GM19372 (cell line): ENCODE measurements at regions not wholly inside any gene's neighbourhood (a gene's known extent, or its start where the extent isn't known, plus 50 kb on each side); places are given as distances from the start of the nearest gene placed in this dataset.
"Not testable (repeated sequence)": the region's sequence is repeated elsewhere in the genome, so short reads cannot be mapped to it uniquely, and the experiment has no call there.

Experiments
- ATAC-seq: cut with Tn5 transposase; IDR thresholded peaks from one replicate; pipeline ENCODE4 v1.9.1; 2021; ENCODE audit warnings: mild to moderate bottlenecking, low read depth, moderate library complexity; ENCODE audit not compliant: unreplicated experiment

- ATAC-seq = no peak
Measured at GRCh38 chr6:97778290-97779038, 495.4 kb upstream of the MMS22L start.

DNA sequence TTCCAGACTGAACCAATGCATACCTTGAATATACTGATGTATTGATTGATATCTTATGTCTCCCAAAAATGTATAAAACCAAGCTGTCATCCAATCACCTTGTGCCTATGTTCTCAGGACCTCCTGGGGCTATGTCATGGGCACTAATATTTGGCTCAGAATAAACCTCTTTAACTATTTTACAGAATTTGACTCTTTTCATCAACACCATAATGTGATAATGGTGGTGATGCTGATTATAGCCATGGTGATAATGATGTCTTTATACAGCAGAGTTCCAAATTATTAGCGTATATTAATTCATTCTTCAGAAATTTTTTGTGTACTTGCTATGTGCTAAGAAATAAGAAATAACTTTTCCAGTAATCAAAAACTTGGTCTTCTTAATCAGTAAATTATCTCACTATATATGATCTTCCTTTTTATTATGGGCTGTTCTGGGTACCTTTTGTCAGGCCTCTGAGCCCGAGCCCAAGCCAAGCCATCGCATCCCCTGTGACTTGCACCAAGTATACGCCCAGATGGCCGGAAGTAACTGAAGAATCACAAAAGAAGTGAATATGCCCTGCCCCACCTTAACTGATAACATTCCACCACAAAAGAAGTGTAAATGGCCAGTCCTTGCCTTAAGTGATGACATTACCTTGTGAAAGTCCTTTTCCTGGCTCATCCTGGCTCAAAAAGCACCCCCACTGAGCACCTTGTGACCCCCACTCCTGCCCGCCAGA, 496.2 kb upstream of the MMS22L start:
- ATAC-seq = not testable (repeated sequence)

DNA sequence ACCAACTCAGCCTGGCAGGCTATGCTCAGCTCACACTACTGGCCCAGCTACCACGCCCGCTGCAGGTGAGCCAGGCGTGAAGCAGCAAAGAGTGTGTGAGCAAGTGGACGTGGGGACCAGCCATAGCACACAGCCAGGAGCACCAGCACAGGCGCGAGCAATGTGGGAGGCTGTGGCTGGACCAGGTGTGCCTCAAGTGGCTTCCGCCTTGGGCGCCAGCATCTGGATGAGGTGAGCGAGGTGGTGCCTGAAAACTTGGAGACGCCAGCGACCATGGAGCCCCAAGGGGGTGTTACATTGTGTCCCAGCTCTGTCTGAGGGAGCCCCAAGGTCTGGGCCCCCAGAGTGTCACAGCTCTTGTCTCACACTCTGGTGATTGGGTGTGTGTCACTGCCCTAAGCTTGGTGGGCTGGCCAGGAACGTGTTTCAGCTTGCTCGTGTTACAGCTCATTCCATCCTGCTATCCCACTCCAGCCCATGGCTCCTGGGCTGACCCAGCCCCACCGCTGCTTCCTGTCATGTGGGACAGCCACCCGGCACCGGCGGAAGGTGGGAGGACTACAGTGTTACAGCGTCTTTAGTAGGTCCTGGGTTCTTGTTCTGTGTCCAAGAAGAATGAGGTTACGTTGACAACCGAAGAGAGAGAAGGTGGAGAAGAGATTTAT, 508.0 kb upstream of the MMS22L start:
- ATAC-seq = no peak

GRCh38 chr6:97805596-97805995, 522.6 kb upstream of the MMS22L start:
- ATAC-seq = no peak

GRCh38 chr6:97812940-97813339, 529.9 kb upstream of the MMS22L start:
- no peak for ATAC-seq

GRCh38 chr6:97813889-97814567, 531.0 kb upstream of the MMS22L start:
- no peak for ATAC-seq

DNA sequence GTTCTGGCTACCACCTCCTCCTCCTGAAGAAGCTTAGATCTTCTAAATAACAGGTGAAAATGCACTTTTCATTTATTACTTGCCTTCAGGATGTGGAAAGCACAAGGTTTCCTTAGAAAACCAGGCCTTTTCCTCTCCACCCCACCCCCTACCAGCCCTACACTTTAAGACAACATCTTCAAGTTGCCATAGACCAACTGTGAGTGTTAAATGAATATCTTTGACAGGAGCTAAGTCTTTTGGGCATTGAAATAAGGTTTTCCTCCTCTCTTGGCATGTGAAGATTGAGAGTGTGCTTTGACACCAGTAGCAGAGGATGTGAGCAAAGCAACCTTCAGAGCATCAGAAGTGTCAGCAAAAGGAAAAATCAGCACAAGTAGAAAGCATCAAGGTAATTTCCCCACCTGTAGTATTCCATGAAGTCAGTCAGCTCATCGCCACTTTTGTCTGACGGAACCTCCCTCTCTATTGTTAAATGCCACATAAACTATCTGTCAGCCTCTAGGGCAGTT, 532.3 kb upstream of the MMS22L start:
- no peak for ATAC-seq

GRCh38 chr6:97816526-97816925, 533.5 kb upstream of the MMS22L start:
- ATAC-seq = no peak

- ATAC-seq = no peak
Measured at GRCh38 chr6:97819710-97820109, 536.7 kb upstream of the MMS22L start.

- no peak for ATAC-seq
Measured at GRCh38 chr6:97820400-97820799, 537.4 kb upstream of the MMS22L start.

DNA sequence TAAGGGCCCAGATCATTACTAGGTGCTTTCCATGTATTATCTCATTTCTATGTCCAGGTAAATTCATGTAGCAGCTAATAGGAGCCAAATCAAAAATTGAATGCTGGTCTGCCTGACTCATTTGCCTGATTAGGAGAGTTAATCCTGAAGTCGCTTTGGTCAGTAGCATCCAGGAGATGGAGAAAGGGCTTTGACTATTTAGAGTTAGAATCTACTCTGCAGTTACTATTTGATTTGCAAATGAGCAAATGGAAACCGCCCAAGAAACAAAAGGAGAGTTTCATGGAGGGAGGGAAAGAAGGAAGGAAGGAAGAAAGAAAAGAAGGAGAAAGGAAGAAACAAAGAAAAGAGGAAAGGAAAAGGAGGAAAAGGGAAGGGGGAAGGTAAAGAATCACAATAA, 539.6 kb upstream of the MMS22L start:
- no peak for ATAC-seq

GRCh38 chr6:97841763-97842162, 558.7 kb upstream of the MMS22L start:
- ATAC-seq = no peak

GRCh38 chr6:97842521-97842920, 559.5 kb upstream of the MMS22L start:
- ATAC-seq = no peak

DNA sequence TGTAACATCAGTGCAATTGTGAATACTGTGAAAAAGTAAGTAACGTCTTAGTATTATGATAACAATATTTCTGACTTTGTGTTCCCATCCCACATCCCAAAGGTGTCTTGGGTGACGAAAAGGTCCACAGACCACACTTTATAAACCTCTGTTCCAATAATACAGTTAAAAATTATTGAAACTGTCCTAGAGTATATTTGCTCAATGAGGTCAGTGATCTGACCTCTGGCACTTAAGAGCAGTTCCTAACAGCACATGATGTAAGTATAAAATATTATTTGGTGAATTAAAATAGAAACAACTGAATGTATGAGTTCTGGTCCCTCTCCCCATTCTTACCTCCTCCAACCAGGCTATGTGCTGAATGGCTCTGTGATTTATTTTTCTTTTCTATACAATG, 566.4 kb upstream of the MMS22L start:
- no peak for ATAC-seq

DNA sequence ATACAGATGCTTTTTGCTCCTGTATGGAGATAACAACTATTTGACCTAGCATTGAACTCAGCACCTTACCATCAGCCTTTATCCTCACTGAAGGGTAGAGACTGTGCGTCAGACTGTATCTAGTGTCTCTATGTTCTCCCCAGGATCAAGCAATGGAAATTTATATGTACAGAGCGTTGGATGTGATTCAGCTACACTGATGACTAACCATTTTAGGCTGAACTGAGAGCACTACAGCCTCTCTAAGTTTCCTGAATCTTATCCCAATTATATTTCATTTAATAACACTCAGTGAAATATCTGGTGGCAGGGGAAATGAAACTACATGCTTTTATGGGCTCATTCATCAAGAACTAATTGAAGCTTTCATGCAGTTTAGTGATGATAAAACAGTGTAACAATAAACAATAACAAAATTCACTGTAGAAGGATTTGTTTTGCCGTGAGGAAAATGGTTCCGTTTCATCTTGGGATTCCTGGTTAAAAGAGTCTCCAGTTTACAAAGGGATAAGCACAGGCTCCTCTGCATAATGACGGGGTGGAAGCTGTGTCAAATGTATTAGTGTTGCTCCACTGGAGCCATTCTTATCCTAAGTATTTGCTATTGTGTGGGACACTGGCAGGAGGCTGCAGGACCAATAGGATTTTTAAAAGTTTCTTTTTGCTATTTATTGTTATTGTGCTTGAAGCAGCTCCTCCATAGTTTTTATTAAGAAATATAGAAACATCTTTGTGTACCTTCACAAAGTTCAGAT, 567.6 kb upstream of the MMS22L start:
- ATAC-seq = no peak

DNA sequence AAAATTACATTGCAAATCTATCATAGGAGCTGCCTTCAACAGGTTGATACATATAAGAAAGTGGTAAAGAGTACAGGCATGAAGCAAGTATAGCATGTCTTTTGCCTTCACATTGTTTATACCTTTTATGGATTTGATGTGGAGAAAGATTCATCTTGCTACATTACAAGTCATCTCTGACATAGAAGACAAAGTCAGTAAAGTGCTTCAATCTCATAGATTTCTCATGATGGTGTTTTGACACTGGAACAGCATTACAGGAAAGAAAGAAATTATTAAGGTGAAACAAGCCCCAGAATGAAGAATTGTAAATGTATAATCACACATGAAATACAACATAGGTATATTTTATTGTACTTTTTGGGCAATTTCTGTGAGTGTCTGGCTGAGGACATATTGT, 580.7 kb upstream of the MMS22L start:
- ATAC-seq = no peak

GRCh38 chr6:97864366-97864765, 581.4 kb upstream of the MMS22L start:
- ATAC-seq = no peak

- no peak for ATAC-seq
Measured at GRCh38 chr6:97864826-97865225, 581.8 kb upstream of the MMS22L start.

DNA sequence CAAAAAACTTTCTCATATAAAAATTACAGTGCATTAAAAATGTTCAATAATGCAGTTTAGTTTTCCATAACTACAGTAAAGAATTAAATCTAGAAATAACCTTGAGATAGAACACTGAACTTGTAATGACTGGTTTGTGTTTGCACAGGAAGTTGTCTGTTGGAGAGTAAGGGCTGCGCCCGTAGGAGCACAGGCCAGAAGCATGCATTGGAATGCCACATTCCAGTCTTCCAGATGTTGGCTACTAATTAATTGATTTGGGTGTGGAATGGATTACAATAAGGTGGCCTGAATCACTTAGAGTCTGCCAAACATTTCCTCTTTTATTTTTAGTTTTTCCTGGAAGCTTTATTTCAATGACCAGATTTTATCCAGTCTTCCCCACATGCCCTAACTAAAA, 582.6 kb upstream of the MMS22L start:
- no peak for ATAC-seq

DNA sequence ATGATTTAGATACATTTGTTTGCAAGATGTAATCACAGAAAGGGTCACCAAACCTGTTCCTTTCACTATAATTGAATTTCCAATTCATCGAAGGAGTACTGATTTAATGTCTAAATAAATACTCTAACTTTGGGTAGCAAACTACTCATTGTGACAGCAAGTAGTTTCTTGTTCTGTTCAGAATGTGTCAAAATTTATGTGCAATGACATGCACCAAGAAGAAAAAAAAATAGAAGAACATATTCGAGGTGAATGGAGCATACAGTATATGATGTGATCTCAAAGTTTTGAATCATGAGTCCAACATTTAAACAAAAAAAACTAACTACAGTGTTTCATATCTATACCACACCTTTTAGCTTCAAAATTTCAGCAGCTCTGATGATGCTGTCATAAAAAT, 583.6 kb upstream of the MMS22L start:
- ATAC-seq = no peak
